Liver (tissue), 8 donors: ENCODE measurements at regions not wholly inside any gene's neighbourhood (a gene's known extent, or its start where the extent isn't known, plus 50 kb on each side); places are given as distances from the start of the nearest gene placed in this dataset.

Experiments
- DNase-seq: peaks from one replicate; pipeline ENCODE4 v3.0.0-alpha.2; 2017; ENCODE audit warnings: low spot score
- H3K27ac ChIP-seq, 2 donors: one replicate each; pipeline ENCODE4 v1.7.0; 2013; ENCODE audit warnings: inconsistent platforms in 2 of 2, low read length in 2 of 2, control low read depth in 1 of 2, low read depth in 1 of 2, mild to moderate bottlenecking in 1 of 2
- H3K27me3 ChIP-seq, 4 donors: one replicate each; pipeline versions ENCODE4 v1.6.1 to v1.7.0; 2013; ENCODE audit warnings: low read length in 3 of 4, inconsistent platforms in 1 of 4, mild to moderate bottlenecking in 1 of 4, moderate library complexity in 1 of 4; ENCODE audit not compliant: control insufficient read depth in 4 of 4, insufficient read depth in 4 of 4
- H3K36me3 ChIP-seq, 4 donors: one replicate each; pipeline versions ENCODE4 v1.6.1 to v1.7.0; 2013; ENCODE audit warnings: low read length in 3 of 4, mild to moderate bottlenecking in 3 of 4, low read depth in 1 of 4, moderate library complexity in 1 of 4; ENCODE audit not compliant: control insufficient read depth in 4 of 4, insufficient read depth in 3 of 4
- H3K4me1 ChIP-seq, 4 donors: one replicate each; pipeline versions ENCODE4 v1.6.1 to v1.7.0; 2013; ENCODE audit warnings: low read length in 3 of 4, mild to moderate bottlenecking in 3 of 4, moderate library complexity in 1 of 4; ENCODE audit not compliant: control insufficient read depth in 4 of 4, insufficient read depth in 4 of 4
- H3K4me3 ChIP-seq, 3 donors: one replicate each; pipeline versions ENCODE4 v1.6.1 to v1.7.0; 2013; ENCODE audit warnings: low read length in 3 of 3, control low read depth in 1 of 3, low read depth in 1 of 3, mild to moderate bottlenecking in 1 of 3
- H3K9ac ChIP-seq, 2 donors: one replicate each; pipeline ENCODE4 v1.7.0; 2013; ENCODE audit warnings: low read length in 2 of 2, mild to moderate bottlenecking in 2 of 2, moderate library complexity in 2 of 2, control low read depth in 1 of 2, low read depth in 1 of 2
- H3K9me3 ChIP-seq, 4 donors: one replicate each; pipeline versions ENCODE4 v1.6.1 to v1.7.0; 2013; ENCODE audit warnings: low read length in 3 of 4; ENCODE audit not compliant: control insufficient read depth in 4 of 4
- ATF3 ChIP-seq: IDR thresholded peaks from 2 replicates; pipeline ENCODE4 v1.6.1; 2016; ENCODE audit warnings: antibody characterized with exemption
- CTCF ChIP-seq: fragments of 150-350 bp; IDR thresholded peaks from 2 replicates; pipeline ENCODE4 v1.5.1; 2017; ENCODE audit warnings: improper control_type of control experiment, low read depth, low read length; ENCODE audit not compliant: missing input control
- FOXA1 ChIP-seq: IDR thresholded peaks from 2 replicates; pipeline ENCODE4 v1.6.1; 2016; ENCODE audit warnings: antibody characterized with exemption
- GABPA ChIP-seq, 2 donors: IDR thresholded peaks in 1 of 2; conservative IDR thresholded peaks in 1 of 2; 2 replicates each; pipeline ENCODE4 v1.6.1; 2016; ENCODE audit warnings: antibody characterized with exemption in 2 of 2, mild to moderate bottlenecking in 1 of 2, moderate library complexity in 1 of 2
- HNF4A ChIP-seq, 2 donors: conservative IDR thresholded peaks; 2 replicates each; pipeline ENCODE4 v1.6.1; 2016; ENCODE audit warnings: antibody characterized with exemption in 2 of 2, mild to moderate bottlenecking in 2 of 2
- HNF4G ChIP-seq: IDR thresholded peaks from 2 replicates; pipeline ENCODE4 v1.6.1; 2016; ENCODE audit warnings: antibody characterized with exemption
- MAX ChIP-seq: IDR thresholded peaks from 2 replicates; pipeline ENCODE4 v1.6.1; 2016; ENCODE audit warnings: antibody characterized with exemption
- NR2F2 ChIP-seq: IDR thresholded peaks from 2 replicates; pipeline ENCODE4 v1.6.1; 2016; ENCODE audit warnings: antibody characterized with exemption
- RAD21 ChIP-seq, 2 donors: IDR thresholded peaks; 2 replicates each; pipeline ENCODE4 v1.6.1; 2016; ENCODE audit warnings: antibody characterized with exemption in 2 of 2, mild to moderate bottlenecking in 2 of 2
- REST ChIP-seq: IDR thresholded peaks from 2 replicates; pipeline ENCODE4 v1.6.1; 2016; ENCODE audit warnings: antibody characterized with exemption, mild to moderate bottlenecking
- RXRA ChIP-seq, 2 donors: IDR thresholded peaks; 2 replicates each; pipeline ENCODE4 v1.6.1; 2017 to 2018; ENCODE audit warnings: antibody characterized with exemption in 2 of 2, mild to moderate bottlenecking in 1 of 2
- SP1 ChIP-seq: IDR thresholded peaks from 2 replicates; pipeline ENCODE4 v1.6.1; 2018; ENCODE audit warnings: antibody characterized with exemption, mild to moderate bottlenecking
- TAF1 ChIP-seq: conservative IDR thresholded peaks from 2 replicates; pipeline ENCODE4 v1.6.1; 2016; ENCODE audit warnings: antibody characterized with exemption, mild to moderate bottlenecking
- YY1 ChIP-seq: IDR thresholded peaks from 2 replicates; pipeline ENCODE4 v1.6.1; 2016; ENCODE audit warnings: antibody characterized with exemption, mild to moderate bottlenecking
- ZBTB33 ChIP-seq: IDR thresholded peaks from 2 replicates; pipeline ENCODE4 v1.6.1; 2016; ENCODE audit warnings: antibody characterized with exemption
- WGBS: extraction: QIAGEN DNeasy Blood & Tissue Kit; methylation state at CpG from one replicate; pipeline ENCODE4 v1.1.7; 2013; 5-methylcytosine and 5-hydroxymethylcytosine counted together
- donor health status: healthy.
- donor health status: healthy.
- donor health status: healthy.
- donor health status: healthy.
- donor health status: healthy.

- H3K27ac ChIP-seq = no peak overlapping the region
- DNase-seq = no peak
Measured at GRCh38 chr21:41090981-41091380, 77.0 kb upstream of the BACE2 start.

GRCh38 chr21:41091616-41092015, 76.3 kb upstream of the BACE2 start:
- Histone ChIP-seq H3K36me3 (no peaks in the 10 kb centered on the region), H3K4me1 (no peaks in the 10 kb centered on the region), H3K9me3 (no peaks in the 10 kb centered on the region), H3K27me3 (no peaks in the 10 kb centered on the region), H3K9ac (no peak overlapping the region), H3K4me3 (no peak overlapping the region), H3K27ac (no peak overlapping the region)
- TF ChIP-seq TAF1 (no peak), RXRA (IDR thresholded peaks at IDR 0.05) (no peak), ATF3 (no peak), ZBTB33 (no peak), GABPA (IDR thresholded peaks at IDR 0.05 in 1 of 2, conservative IDR thresholded peaks at IDR 0.05 in 1 of 2) (no peak)
- DNase-seq = no peak
- 69% methylated on average over 2 of the region's 2 CpGs for WGBS

More at GRCh38 chr21:41090981-41091380, 77.0 kb upstream of the BACE2 start:
- H3K9ac ChIP-seq = no peak overlapping the region
- H3K27me3 ChIP-seq = no peaks in the 10 kb centered on the region
- H3K36me3 ChIP-seq = no peaks in the 10 kb centered on the region
- 56% methylated on average over 6 of the region's 6 CpGs for WGBS
- no peak overlapping the region for H3K4me3 ChIP-seq
- no peak for TF ChIP-seq YY1
- TF ChIP-seq FOXA1 = no peak
- no peak for TF ChIP-seq REST
- no peak for TF ChIP-seq GABPA (IDR thresholded peaks at IDR 0.05 in 1 of 2, conservative IDR thresholded peaks at IDR 0.05 in 1 of 2)
- TF ChIP-seq SP1 = no peak
- no peak for TF ChIP-seq RAD21 (IDR thresholded peaks at IDR 0.05)
- TF ChIP-seq RXRA (IDR thresholded peaks at IDR 0.05) = no peak
- H3K9me3 ChIP-seq = no peaks in the 10 kb centered on the region
- H3K4me1 ChIP-seq = no peaks in the 10 kb centered on the region

- no peak overlapping the region for H3K4me3 ChIP-seq
- TF ChIP-seq TAF1 = no peak
- TF ChIP-seq CTCF = no peak
- TF ChIP-seq HNF4A (conservative IDR thresholded peaks at IDR 0.05) = no peak
- TF ChIP-seq FOXA1 = no peak
- TF ChIP-seq MAX = no peak
- no peak for TF ChIP-seq GABPA (IDR thresholded peaks at IDR 0.05 in 1 of 2, conservative IDR thresholded peaks at IDR 0.05 in 1 of 2)
- no peak for TF ChIP-seq YY1
- no peak for TF ChIP-seq RXRA (IDR thresholded peaks at IDR 0.05)
- TF ChIP-seq NR2F2 = no peak
- no peak for TF ChIP-seq HNF4G
Measured at GRCh38 chr21:41092312-41092711, 75.6 kb upstream of the BACE2 start.

More at GRCh38 chr21:41092312-41092711, 75.6 kb upstream of the BACE2 start:
- Histone ChIP-seq H3K9me3 (no peaks in the 10 kb centered on the region), H3K36me3 (no peaks in the 10 kb centered on the region), H3K27ac (no peak overlapping the region), H3K27me3 (no peaks in the 10 kb centered on the region), H3K4me1 (no peaks in the 10 kb centered on the region), H3K9ac (no peak overlapping the region)
- DNase-seq = no peak
- 87% methylated on average over 7 of the region's 7 CpGs for WGBS
